ENCODE measurements at regions not wholly inside any gene's neighbourhood (a gene's known extent, or its start where the extent isn't known, plus 50 kb on each side); places are given as distances from the start of the nearest gene placed in this dataset.

- no TSS peak for BruUV-seq (replicated peaks)
- no peak for DNase-seq (ENCODE audit: low spot score)
- intact Hi-C loops (cut with micrococcal nuclease; ENCODE audit: unreplicated experiment) = no loop called here
- Histone ChIP-seq H3K9me3 (ENCODE audit: low read depth, low read length, poor library complexity, severe bottlenecking) (no peaks in the 10 kb centered on the region), H3K4me1 (ENCODE audit: insufficient read depth, low read length, poor library complexity, severe bottlenecking) (no peaks in the 10 kb centered on the region), H3K27me3 (replicated peaks; ENCODE audit: insufficient read depth, low read depth, low read length, poor library complexity) (peaks cover 6% of the 10 kb centered on the region), H3K27ac (ENCODE audit: low read depth, low read length, poor library complexity, severe bottlenecking) (no peak overlapping the region), H3K36me3 (ENCODE audit: insufficient read depth, low read length, poor library complexity, severe bottlenecking) (no peaks in the 10 kb centered on the region), H3K4me3 (ENCODE audit: low read depth, low read length, poor library complexity, severe bottlenecking) (no peak overlapping the region)
- TF ChIP-seq EZH2 (IDR thresholded peaks at IDR 0.05; ENCODE audit: borderline replicate concordance, low read depth, low read length, poor library complexity, severe bottlenecking) = no peak
- TF ChIP-seq CTCF (conservative IDR thresholded peaks at IDR 0.05; ENCODE audit: low read depth, low read length) = no peak
- ChIA-PET CTCF (no interaction called here), POLR2A (ENCODE audit: low non-redundant PET) (interaction anchor here (0.6 kb wide), 1 partner anchor 22 kb away, joined by 4 read pairs; no protein-coding TSS in a partner anchor)
These were observed 82.8 kb upstream of the ARGLU1 start for GRCh38 chr13:106650690-106651205.

- H3K27me3 ChIP-seq (replicated peaks; ENCODE audit: insufficient read depth, low read depth, low read length, poor library complexity) = peaks cover 6% of the 10 kb centered on the region
- no peaks in the 10 kb centered on the region for H3K36me3 ChIP-seq (ENCODE audit: insufficient read depth, low read length, poor library complexity, severe bottlenecking)
- BruUV-seq (replicated peaks) = no TSS peak
- no peak overlapping the region for H3K4me3 ChIP-seq (ENCODE audit: low read depth, low read length, poor library complexity, severe bottlenecking)
- ChIA-PET POLR2A (ENCODE audit: low non-redundant PET) (no interaction called here), CTCF (no interaction called here)
- intact Hi-C loops (cut with micrococcal nuclease; ENCODE audit: unreplicated experiment) = no loop called here
- no peak overlapping the region for H3K27ac ChIP-seq (ENCODE audit: low read depth, low read length, poor library complexity, severe bottlenecking)
- H3K9me3 ChIP-seq (ENCODE audit: low read depth, low read length, poor library complexity, severe bottlenecking) = no peaks in the 10 kb centered on the region
- no peak for DNase-seq (ENCODE audit: low spot score)
- TF ChIP-seq EZH2 (IDR thresholded peaks at IDR 0.05; ENCODE audit: borderline replicate concordance, low read depth, low read length, poor library complexity, severe bottlenecking) (no peak), CTCF (conservative IDR thresholded peaks at IDR 0.05; ENCODE audit: low read depth, low read length) (no peak)
- no peaks in the 10 kb centered on the region for H3K4me1 ChIP-seq (ENCODE audit: insufficient read depth, low read length, poor library complexity, severe bottlenecking)
These were observed 81.6 kb upstream of the ARGLU1 start for GRCh38 chr13:106649495-106649894.

GRCh38 chr13:106640515-106640914, 72.6 kb upstream of the ARGLU1 start:
- Histone ChIP-seq H3K27ac (ENCODE audit: low read depth, low read length, poor library complexity, severe bottlenecking) (no peak overlapping the region), H3K4me1 (ENCODE audit: insufficient read depth, low read length, poor library complexity, severe bottlenecking) (no peaks in the 10 kb centered on the region), H3K9me3 (ENCODE audit: low read depth, low read length, poor library complexity, severe bottlenecking) (no peaks in the 10 kb centered on the region), H3K36me3 (ENCODE audit: insufficient read depth, low read length, poor library complexity, severe bottlenecking) (no peaks in the 10 kb centered on the region), H3K27me3 (replicated peaks; ENCODE audit: insufficient read depth, low read depth, low read length, poor library complexity) (peaks cover 7% of the 10 kb centered on the region), H3K4me3 (ENCODE audit: low read depth, low read length, poor library complexity, severe bottlenecking) (no peak overlapping the region)
- TF ChIP-seq EZH2 (IDR thresholded peaks at IDR 0.05; ENCODE audit: borderline replicate concordance, low read depth, low read length, poor library complexity, severe bottlenecking) = no peak
- no peak for TF ChIP-seq CTCF (conservative IDR thresholded peaks at IDR 0.05; ENCODE audit: low read depth, low read length)
- no peak for DNase-seq (ENCODE audit: low spot score)
- no TSS peak for BruUV-seq (replicated peaks)
- intact Hi-C loops (cut with micrococcal nuclease; ENCODE audit: unreplicated experiment) = no loop called here
- POLR2A ChIA-PET (ENCODE audit: low non-redundant PET) = no interaction called here
- CTCF ChIA-PET = no interaction called here

All from A673 (cell line).